Stimulated activated CD4-positive, alpha-beta T cell treated with anti-CD3 and anti-CD28 coated beads, Interleukin-4, amount 100 ng/mL, for 48 hours (primary cell): ENCODE measurements at regions not wholly inside any gene's neighbourhood (a gene's known extent, or its start where the extent isn't known, plus 50 kb on each side); places are given as distances from the start of the nearest gene placed in this dataset.
"Not testable (repeated sequence)": the region's sequence is repeated elsewhere in the genome, so short reads cannot be mapped to it uniquely, and the experiment has no call there.

ENCODE experiments used
- DNase-seq, 2 donors: peaks; one replicate each; pipeline ENCODE4 v3.0.0-alpha.2; 2020; ENCODE audit warnings: low read depth in 2 of 2

- DNase-seq: no peak
Observed at GRCh38 chr7:149568218-149568617, 70.6 kb upstream of the ZNF746 start.

GRCh38 chr7:149566103-149566502 lies 68.5 kb upstream of the ZNF746 start:
- no peak for DNase-seq

- no peak for DNase-seq
Observed at GRCh38 chr7:149565096-149565382, 67.4 kb upstream of the ZNF746 start.

- DNase-seq: no peak
Observed at GRCh38 chr7:149564340-149565095, 66.9 kb upstream of the ZNF746 start.

GRCh38 chr7:149562602-149563001 lies 65.0 kb upstream of the ZNF746 start:
- no peak for DNase-seq

- no peak for DNase-seq
Observed at GRCh38 chr7:149561072-149561471, 63.5 kb upstream of the ZNF746 start.

- DNase-seq: no peak
Observed at GRCh38 chr7:149559711-149560110, 62.1 kb upstream of the ZNF746 start.

GRCh38 chr7:149558149-149558861 lies 60.7 kb upstream of the ZNF746 start:
- DNase-seq: no peak

- not testable (repeated sequence) for DNase-seq
Observed at GRCh38 chr7:149556525-149556924, 58.9 kb upstream of the ZNF746 start.

GRCh38 chr7:149554821-149555220 lies 57.2 kb upstream of the ZNF746 start:
- DNase-seq: not testable (repeated sequence)

GRCh38 chr7:149553991-149554390 lies 56.4 kb upstream of the ZNF746 start:
- not testable (repeated sequence) for DNase-seq

GRCh38 chr7:149552799-149553198 lies 55.2 kb upstream of the ZNF746 start:
- DNase-seq: no peak
